Aorta (tissue), 5 donors: ENCODE measurements at regions not wholly inside any gene's neighbourhood (a gene's known extent, or its start where the extent isn't known, plus 50 kb on each side); places are given as distances from the start of the nearest gene placed in this dataset.

Source experiments
- ATAC-seq: fragments of 200-7000 bp; cut with Tn5 transposase; one replicate; pipeline ENCODE4 v1.9.1; 2022; ENCODE audit warnings: moderate library complexity; ENCODE audit not compliant: low FRiP score
- DNase-seq, 2 donors: peaks; one replicate each; pipeline ENCODE4 v3.0.0-alpha.2; 2020
- H3K27ac ChIP-seq, 2 donors: one replicate each; pipeline ENCODE4 v1.5.1; 2013; ENCODE audit warnings: low read length in 2 of 2, mild to moderate bottlenecking in 2 of 2, moderate library complexity in 2 of 2, control low read depth in 1 of 2, inconsistent platforms in 1 of 2, low read depth in 1 of 2
- H3K27me3 ChIP-seq, 2 donors: one replicate each; pipeline ENCODE4 v1.6.1; 2013; ENCODE audit warnings: control low read depth in 1 of 2, low read length in 1 of 2, mild to moderate bottlenecking in 1 of 2, moderate library complexity in 1 of 2; ENCODE audit not compliant: insufficient read depth in 2 of 2, control insufficient read depth in 1 of 2
- H3K36me3 ChIP-seq, 2 donors: one replicate each; pipeline ENCODE4 v1.6.1; 2013; ENCODE audit warnings: control low read depth in 1 of 2, low read length in 1 of 2, mild to moderate bottlenecking in 1 of 2; ENCODE audit not compliant: insufficient read depth in 2 of 2, control insufficient read depth in 1 of 2
- H3K4me1 ChIP-seq, 2 donors: one replicate each; pipeline ENCODE4 v1.6.1; 2013; ENCODE audit warnings: low read length in 2 of 2, control low read depth in 1 of 2, mild to moderate bottlenecking in 1 of 2, moderate library complexity in 1 of 2; ENCODE audit not compliant: insufficient read depth in 2 of 2, control insufficient read depth in 1 of 2
- H3K4me3 ChIP-seq, 2 donors: one replicate each; pipeline ENCODE4 v1.5.1; 2013; ENCODE audit warnings: low read length in 2 of 2, control low read depth in 1 of 2, mild to moderate bottlenecking in 1 of 2
- H3K9me3 ChIP-seq: one replicate; pipeline ENCODE4 v1.6.1; 2013; ENCODE audit warnings: mild to moderate bottlenecking, low read length; ENCODE audit not compliant: control insufficient read depth
- WGBS, 2 donors: extraction: QIAGEN DNeasy Blood & Tissue Kit; methylation state at CpG; one replicate each; pipeline ENCODE4 v1.1.7; 2013; 5-methylcytosine and 5-hydroxymethylcytosine counted together
- intact Hi-C, 2 donors: fragments of 100-400 bp; cut with DNase I; formaldehyde crosslinking; loops; one replicate each; pipeline versions ENCODE4 v1.14.2 to v1.15.0; 2022
- donor health status: healthy with polysubstance abuse.
- donor health status: Bipolar disorder and iron deficiency.
- donor health status: DM: no; HTN: no; CAD: no.
- donor health status: DM: no; HTN: no; CAD: no.
- donor health status: DM: yes; HTN: yes; CAD: no.

DNA sequence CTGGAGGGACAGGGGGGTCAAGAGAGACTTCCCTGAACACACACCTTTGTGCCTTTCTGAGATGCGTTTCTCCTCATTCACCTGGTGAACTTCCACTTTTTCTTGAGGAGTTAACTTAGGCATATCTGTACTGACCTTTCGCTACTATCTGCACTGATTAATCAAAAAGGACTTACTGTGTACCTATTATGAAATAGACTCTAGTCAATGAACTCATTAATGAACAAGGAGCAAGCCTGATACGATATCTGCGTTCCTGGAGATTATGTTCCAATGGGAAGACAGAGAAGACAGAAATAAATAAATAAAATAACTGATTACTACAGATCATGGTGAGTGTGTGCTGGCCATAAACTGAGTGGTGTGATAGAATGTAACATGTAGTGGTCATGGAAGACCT, 157.2 kb upstream of the TBL1XR1 start:
- H3K27ac ChIP-seq, result no peak overlapping the region
- intact Hi-C loops, result loop anchor here (10.0 kb wide), 2 partner anchors 300 to 970 kb away; no protein-coding TSS in a partner anchor
- DNase-seq, result no peak
- ATAC-seq, result no peak
- H3K4me3 ChIP-seq, result no peak overlapping the region
- peaks cover 0 to under 1% of the 10 kb centered on the region in 2 donors for H3K4me1 ChIP-seq
- H3K27me3 ChIP-seq, result no peaks in the 10 kb centered on the region
- no peaks in the 10 kb centered on the region for H3K36me3 ChIP-seq
- H3K9me3 ChIP-seq, result no peaks in the 10 kb centered on the region
- 87 to 96% methylated on average over 4 of the region's 4 CpGs for WGBS, 2 donors

GRCh38 chr3:177356113-177356512, 158.8 kb upstream of the TBL1XR1 start:
- ATAC-seq (no peak), DNase-seq (no peak)
- Histone ChIP-seq H3K4me1 (no peaks in the 10 kb centered on the region), H3K36me3 (no peaks in the 10 kb centered on the region), H3K9me3 (no peaks in the 10 kb centered on the region), H3K27ac (peak overlapping the region; percentile 27 to 48), H3K4me3 (no peak overlapping the region), H3K27me3 (no peaks in the 10 kb centered on the region)
- intact Hi-C loops, result loop anchor here (5.0 to 10.0 kb wide), 3 partner anchors 301 to 969 kb away; no protein-coding TSS in a partner anchor
- 89 to 91% methylated on average over 3 of the region's 3 CpGs for WGBS, 2 donors

- peaks cover 0 to 1% of the 10 kb centered on the region in 2 donors for H3K4me1 ChIP-seq
- ATAC-seq (no peak), DNase-seq (no peak)
- no peak overlapping the region for H3K4me3 ChIP-seq
- H3K9me3 ChIP-seq, result no peaks in the 10 kb centered on the region
- H3K27ac ChIP-seq, result peak overlapping the region; percentile 72 to 91
- H3K27me3 ChIP-seq, result no peaks in the 10 kb centered on the region
- intact Hi-C loops, result loop anchor here (5.0 to 10.0 kb wide), 3 partner anchors 302 to 968 kb away; no protein-coding TSS in a partner anchor
- no peaks in the 10 kb centered on the region for H3K36me3 ChIP-seq
Observed at GRCh38 chr3:177356952-177357351, 159.7 kb upstream of the TBL1XR1 start.

- intact Hi-C loops, result loop anchor here (2.0 to 10.0 kb wide), 4 partner anchors 161 to 967 kb away; partner anchors contain the start of gene TBL1XR1 (in 1 of the 2)
- 6% methylated on average over 5 of the region's 5 CpGs for WGBS, 2 donors
- no peak overlapping the region for H3K4me3 ChIP-seq
Observed at GRCh38 chr3:177357352-177358090, 160.2 kb upstream of the TBL1XR1 start.

DNA sequence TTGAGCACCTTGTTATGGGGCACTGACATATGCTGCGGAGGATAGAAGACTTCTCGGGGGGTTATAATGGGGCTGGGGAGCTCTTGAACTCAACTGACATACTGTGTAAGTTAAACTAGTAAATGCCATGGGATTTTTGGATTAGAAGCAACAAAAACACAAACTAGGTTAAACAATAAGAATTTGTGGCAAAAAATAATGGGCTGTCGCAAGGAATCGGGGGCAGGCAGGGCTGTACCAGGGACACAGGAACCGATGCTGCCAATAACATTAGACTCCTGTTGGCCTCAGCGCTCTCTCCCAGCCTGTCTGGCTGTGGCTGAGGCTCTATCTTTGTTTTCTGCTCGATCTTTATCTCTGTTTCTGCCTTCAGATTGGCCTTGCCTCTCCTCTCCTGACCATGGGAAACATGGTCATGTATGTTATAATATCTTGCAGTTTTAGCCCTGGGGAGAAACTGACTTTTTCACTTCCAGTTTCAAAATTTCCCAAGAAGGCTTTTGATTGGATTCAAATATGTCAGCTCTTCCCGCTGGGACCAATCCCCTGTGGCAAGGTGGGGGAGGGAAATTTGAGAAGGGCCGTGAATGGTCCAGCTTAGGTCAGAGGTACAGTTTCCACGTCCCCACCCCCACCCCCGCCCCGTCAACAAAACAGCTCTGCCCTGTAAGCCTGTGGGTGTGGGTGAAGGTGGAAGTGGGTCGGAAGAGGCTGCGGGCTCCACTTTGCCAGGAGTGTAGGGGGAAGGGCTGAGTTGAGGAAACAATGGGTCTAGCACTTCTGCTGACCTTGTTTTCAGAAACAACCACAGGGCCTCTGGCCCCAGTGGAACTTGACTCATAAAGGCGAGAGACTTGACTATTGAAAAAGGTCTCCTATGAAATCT, 161.1 kb upstream of the TBL1XR1 start:
- Histone ChIP-seq H3K27me3 (no peaks in the 10 kb centered on the region), H3K9me3 (no peaks in the 10 kb centered on the region), H3K36me3 (no peaks in the 10 kb centered on the region), H3K4me3 (no peak overlapping the region), H3K27ac (peak overlapping the region; percentile 32 to 66), H3K4me1 (peaks cover 0 to 4% of the 10 kb centered on the region in 2 donors)
- intact Hi-C loops, result loop anchor here (2.0 to 10.0 kb wide), 4 partner anchors 162 to 966 kb away; partner anchors contain the start of gene TBL1XR1 (in 1 of the 2)
- 2 to 8% methylated on average over 15 of the region's 15 CpGs for WGBS, 2 donors
- ATAC-seq, result peak; percentile 59
- DNase-seq, result peak; percentile 80 to 87

More at GRCh38 chr3:177357352-177358090, 160.2 kb upstream of the TBL1XR1 start:
- no peaks in the 10 kb centered on the region for H3K36me3 ChIP-seq
- no peaks in the 10 kb centered on the region for H3K27me3 ChIP-seq
- peaks cover 0 to 4% of the 10 kb centered on the region in 2 donors for H3K4me1 ChIP-seq
- H3K9me3 ChIP-seq, result no peaks in the 10 kb centered on the region
- ATAC-seq (peak; percentile 39), DNase-seq (peak in 1 of 2 donors; percentile 51)
- H3K27ac ChIP-seq, result peak overlapping the region; percentile 72 to 91

DNA sequence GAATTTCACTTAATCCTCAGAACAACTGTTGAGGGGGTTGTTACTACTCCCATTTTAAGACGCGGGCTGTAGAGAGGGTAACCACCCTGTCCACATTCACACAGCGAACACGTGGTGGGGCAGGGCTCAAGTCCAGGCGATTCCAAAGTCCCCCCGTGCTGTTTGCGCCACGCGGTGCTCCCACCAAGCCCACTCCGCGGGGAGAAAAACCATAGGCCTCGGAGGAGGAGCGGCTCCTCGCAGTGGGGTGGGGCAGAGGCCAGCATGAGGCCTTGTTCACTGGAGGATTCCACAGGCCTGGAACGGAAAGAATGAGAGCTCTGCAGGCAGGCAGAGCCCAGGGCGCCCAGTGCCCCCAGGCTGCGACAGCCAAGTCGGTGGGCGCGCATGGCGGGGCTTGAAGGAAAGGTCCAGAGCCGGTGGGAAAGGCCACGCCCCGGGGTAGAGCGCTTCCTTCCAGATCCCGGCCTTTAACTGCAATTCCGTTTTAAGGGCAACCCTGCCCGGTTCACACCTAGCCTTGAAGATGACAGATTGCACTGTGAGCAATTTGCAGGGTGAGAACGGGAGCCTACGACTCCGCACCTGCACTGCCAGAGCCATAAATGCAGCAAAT, 161.8 kb upstream of the TBL1XR1 start:
- Histone ChIP-seq H3K4me3 (no peak overlapping the region), H3K4me1 (peaks cover 0 to 4% of the 10 kb centered on the region in 2 donors), H3K27me3 (no peaks in the 10 kb centered on the region), H3K27ac (peak overlapping the region; percentile 32 to 66), H3K9me3 (no peaks in the 10 kb centered on the region), H3K36me3 (no peaks in the 10 kb centered on the region)
- intact Hi-C loops, result loop anchor here (1.0 to 10.0 kb wide), 5 partner anchors 162 to 966 kb away; partner anchors contain the start of gene TBL1XR1 (in 2 of the 2)
- peak; percentile 67 to 80 for DNase-seq
- ATAC-seq, result peak; percentile 33
- WGBS, 2 donors, result 23 to 52% methylated on average over 31 of the region's 31 CpGs

DNA sequence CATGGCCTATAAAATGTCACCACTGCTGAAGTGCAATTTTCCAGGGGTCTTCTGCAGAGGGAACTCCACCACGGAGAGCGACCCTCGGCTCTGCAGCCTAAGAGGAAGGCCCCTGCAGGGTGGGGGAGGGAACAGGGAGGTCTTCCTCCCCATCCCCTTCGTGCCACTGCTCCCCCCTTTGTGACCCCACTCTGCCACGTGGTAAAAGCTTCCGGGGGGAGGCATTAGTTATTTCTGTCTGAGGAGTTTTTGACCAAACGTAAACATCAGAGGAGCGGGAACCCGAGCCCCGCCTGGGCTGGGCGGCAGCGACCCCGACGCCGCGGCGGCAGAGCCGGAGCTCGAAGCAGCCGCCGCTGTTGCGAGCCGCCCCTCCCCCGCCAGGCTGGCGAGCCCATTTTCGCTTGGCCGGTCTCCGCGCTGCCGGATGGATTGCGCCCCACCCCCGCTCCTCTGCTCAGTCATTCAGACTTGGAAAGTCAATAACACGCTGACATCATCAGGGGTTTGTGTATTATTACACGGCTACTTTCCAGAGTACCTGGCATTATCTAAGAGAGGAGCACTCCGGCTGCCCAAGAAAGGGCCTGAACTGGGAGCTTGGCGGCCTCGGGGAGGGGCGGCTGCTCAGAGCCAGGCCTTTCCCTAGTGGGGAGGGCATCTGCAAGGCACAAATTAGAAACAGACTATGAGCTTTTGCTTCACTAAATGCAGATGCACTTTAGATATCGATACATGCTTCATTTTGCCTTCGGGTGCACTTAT, 162.5 kb upstream of the TBL1XR1 start:
- DNase-seq, result peak; percentile 96 to 98
- peak; percentile 92 for ATAC-seq
- Histone ChIP-seq H3K27me3 (no peaks in the 10 kb centered on the region), H3K4me1 (peaks cover 0 to 4% of the 10 kb centered on the region in 2 donors), H3K36me3 (no peaks in the 10 kb centered on the region), H3K4me3 (no peak overlapping the region), H3K9me3 (no peaks in the 10 kb centered on the region), H3K27ac (peak overlapping the region; percentile 9 to 66)
- intact Hi-C loops, result loop anchor here (1.0 to 10.0 kb wide), 10 partner anchors 118 to 1025 kb away; partner anchors contain the start of gene TBL1XR1 (in 2 of the 2)
- 0 to 1% methylated on average over 39 to 40 of the region's 40 CpGs for WGBS, 2 donors
